Nephron progenitor cell (in vitro differentiated cells): ENCODE measurements at regions not wholly inside any gene's neighbourhood (a gene's known extent, or its start where the extent isn't known, plus 50 kb on each side); places are given as distances from the start of the nearest gene placed in this dataset.

Source experiments
- DNase-seq: peaks from one replicate; pipeline ENCODE4 v3.0.0; 2021
- H3K27ac Mint-ChIP-seq: 2 replicates; pipeline ENCODE4 v1.8.0; 2021; ENCODE audit warnings: mild to moderate bottlenecking, moderate library complexity, mixed read lengths
- H3K27me3 Mint-ChIP-seq: 2 replicates; pipeline ENCODE4 v1.8.0; 2021; ENCODE audit warnings: mild to moderate bottlenecking, low read depth, mixed read lengths; ENCODE audit not compliant: poor library complexity
- H3K36me3 Mint-ChIP-seq: 2 replicates; pipeline ENCODE4 v1.8.0; 2021; ENCODE audit warnings: low read depth, mixed read lengths
- H3K4me1 Mint-ChIP-seq: 2 replicates; pipeline ENCODE4 v1.8.0; 2021; ENCODE audit warnings: mixed read lengths
- H3K4me3 Mint-ChIP-seq: 2 replicates; pipeline ENCODE4 v1.8.0; 2021; ENCODE audit warnings: mild to moderate bottlenecking, moderate library complexity, mixed read lengths
- H3K9me3 Mint-ChIP-seq: 2 replicates; pipeline ENCODE4 v1.8.0; 2021; ENCODE audit warnings: mild to moderate bottlenecking, moderate library complexity, mixed read lengths
- TF ChIP-seq, protein P1 (sequence below): fragments of 200-600 bp; sonication (generic); IDR thresholded peaks from 2 replicates; pipeline ENCODE4 v1.5.0; 2021; ENCODE audit warnings: antibody characterized with exemption

DNA sequence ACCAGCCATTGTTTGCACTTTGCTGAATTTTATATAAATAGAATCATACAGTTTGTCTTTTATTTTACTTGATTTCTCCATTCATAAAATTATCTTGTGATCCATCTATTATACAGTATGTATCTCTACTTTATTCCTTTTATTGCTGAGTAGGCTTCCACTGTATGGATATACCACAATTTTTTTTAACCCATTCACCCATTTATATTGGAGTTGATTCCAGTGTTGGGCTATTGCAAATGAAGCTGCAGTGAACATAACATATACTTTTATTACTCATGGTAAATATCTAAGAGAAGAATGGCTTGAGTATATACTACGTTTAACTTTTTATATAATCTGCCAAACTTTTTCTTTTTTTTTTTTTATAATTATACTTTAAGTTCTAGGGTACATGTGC is 463.6 kb downstream of the ETNK1 start:
- TF ChIP-seq, protein P1, sequence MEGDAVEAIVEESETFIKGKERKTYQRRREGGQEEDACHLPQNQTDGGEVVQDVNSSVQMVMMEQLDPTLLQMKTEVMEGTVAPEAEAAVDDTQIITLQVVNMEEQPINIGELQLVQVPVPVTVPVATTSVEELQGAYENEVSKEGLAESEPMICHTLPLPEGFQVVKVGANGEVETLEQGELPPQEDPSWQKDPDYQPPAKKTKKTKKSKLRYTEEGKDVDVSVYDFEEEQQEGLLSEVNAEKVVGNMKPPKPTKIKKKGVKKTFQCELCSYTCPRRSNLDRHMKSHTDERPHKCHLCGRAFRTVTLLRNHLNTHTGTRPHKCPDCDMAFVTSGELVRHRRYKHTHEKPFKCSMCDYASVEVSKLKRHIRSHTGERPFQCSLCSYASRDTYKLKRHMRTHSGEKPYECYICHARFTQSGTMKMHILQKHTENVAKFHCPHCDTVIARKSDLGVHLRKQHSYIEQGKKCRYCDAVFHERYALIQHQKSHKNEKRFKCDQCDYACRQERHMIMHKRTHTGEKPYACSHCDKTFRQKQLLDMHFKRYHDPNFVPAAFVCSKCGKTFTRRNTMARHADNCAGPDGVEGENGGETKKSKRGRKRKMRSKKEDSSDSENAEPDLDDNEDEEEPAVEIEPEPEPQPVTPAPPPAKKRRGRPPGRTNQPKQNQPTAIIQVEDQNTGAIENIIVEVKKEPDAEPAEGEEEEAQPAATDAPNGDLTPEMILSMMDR = no peak
- no peaks in the 10 kb centered on the region for H3K27me3 Mint-ChIP-seq
- no peaks in the 10 kb centered on the region for H3K36me3 Mint-ChIP-seq
- no peak overlapping the region for H3K4me3 Mint-ChIP-seq
- H3K9me3 Mint-ChIP-seq = peaks cover 14% of the 10 kb centered on the region
- DNase-seq = no peak
- H3K4me1 Mint-ChIP-seq = no peaks in the 10 kb centered on the region
- no peak overlapping the region for H3K27ac Mint-ChIP-seq

DNA sequence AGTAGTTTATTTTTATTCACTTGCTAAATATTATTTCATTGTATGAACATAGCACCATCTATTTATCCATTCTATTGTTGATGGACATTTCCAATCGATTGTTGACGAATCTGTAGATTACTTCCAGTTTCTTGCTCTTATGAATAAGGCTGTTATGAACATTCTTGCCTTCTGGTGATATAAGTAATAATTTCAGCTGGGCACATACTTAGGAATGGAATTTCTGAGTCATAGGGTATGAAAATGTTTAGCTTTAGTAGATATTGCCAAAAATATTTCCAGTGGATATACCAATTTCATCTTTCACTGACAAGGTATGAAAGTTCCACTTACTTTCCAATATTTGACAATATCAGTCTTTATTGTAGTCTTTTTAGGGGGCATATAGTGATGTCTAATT is 468.5 kb downstream of the ETNK1 start:
- H3K36me3 Mint-ChIP-seq = no peaks in the 10 kb centered on the region
- peaks cover 14% of the 10 kb centered on the region for H3K9me3 Mint-ChIP-seq
- no peak overlapping the region for H3K4me3 Mint-ChIP-seq
- no peak for DNase-seq
- no peak overlapping the region for H3K27ac Mint-ChIP-seq
- TF ChIP-seq, protein P1 = no peak
- no peaks in the 10 kb centered on the region for H3K27me3 Mint-ChIP-seq
- no peaks in the 10 kb centered on the region for H3K4me1 Mint-ChIP-seq

GRCh38 chr12:23096321-23096720 is 471.4 kb downstream of the ETNK1 start:
- TF ChIP-seq, protein P1 = no peak
- DNase-seq = no peak
- Mint-ChIP-seq H3K4me1 (peaks cover 22% of the 10 kb centered on the region), H3K27ac (no peak overlapping the region), H3K4me3 (no peak overlapping the region), H3K27me3 (no peaks in the 10 kb centered on the region), H3K9me3 (no peaks in the 10 kb centered on the region), H3K36me3 (no peaks in the 10 kb centered on the region)

GRCh38 chr12:23098110-23098509 is 473.1 kb downstream of the ETNK1 start:
- DNase-seq = no peak
- Mint-ChIP-seq H3K27ac (no peak overlapping the region), H3K9me3 (no peaks in the 10 kb centered on the region), H3K4me1 (peaks cover 30% of the 10 kb centered on the region), H3K4me3 (no peak overlapping the region), H3K27me3 (no peaks in the 10 kb centered on the region), H3K36me3 (no peaks in the 10 kb centered on the region)
- TF ChIP-seq, protein P1 = no peak

DNA sequence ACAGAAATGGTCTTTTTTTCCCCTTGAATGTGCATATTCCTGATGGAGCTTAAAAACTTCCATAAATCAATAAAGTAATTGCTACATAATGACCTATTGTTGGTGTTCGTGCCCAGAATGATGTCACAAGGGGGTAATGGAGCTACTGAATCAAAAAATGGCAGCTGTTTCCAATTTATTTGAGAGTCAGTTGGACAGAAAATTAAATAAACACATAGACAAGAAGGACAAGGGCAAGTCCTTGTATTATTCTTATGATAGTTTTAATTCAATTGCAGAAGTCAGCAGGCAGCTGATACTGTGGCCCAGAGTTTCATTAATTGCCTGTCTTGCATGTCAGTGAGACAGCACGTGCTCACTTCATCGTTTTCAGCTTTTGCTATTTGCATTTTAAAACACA is 473.5 kb downstream of the ETNK1 start:
- no peak overlapping the region for H3K27ac Mint-ChIP-seq
- H3K4me1 Mint-ChIP-seq = peaks cover 31% of the 10 kb centered on the region
- H3K9me3 Mint-ChIP-seq = no peaks in the 10 kb centered on the region
- no peaks in the 10 kb centered on the region for H3K36me3 Mint-ChIP-seq
- no peak for DNase-seq
- TF ChIP-seq, protein P1 = no peak
- no peak overlapping the region for H3K4me3 Mint-ChIP-seq
- no peaks in the 10 kb centered on the region for H3K27me3 Mint-ChIP-seq

GRCh38 chr12:23099104-23099503 is 474.1 kb downstream of the ETNK1 start:
- TF ChIP-seq, protein P1 = no peak
- Mint-ChIP-seq H3K36me3 (no peaks in the 10 kb centered on the region), H3K4me1 (peaks cover 31% of the 10 kb centered on the region), H3K9me3 (no peaks in the 10 kb centered on the region), H3K27ac (peak overlapping the region; percentile 41), H3K4me3 (no peak overlapping the region), H3K27me3 (no peaks in the 10 kb centered on the region)
- DNase-seq = no peak
